Inferior parietal cortex (tissue), 1 donor: ENCODE measurements at regions not wholly inside any gene's neighbourhood (a gene's known extent, or its start where the extent isn't known, plus 50 kb on each side); places are given as distances from the start of the nearest gene placed in this dataset.
A peak's percentile ranks its signal among the peaks of the same experiment; 100 is the strongest.

ENCODE experiments used
- DNase-seq: peaks from one replicate; pipeline ENCODE4 v3.0.0-alpha.2; 2016; ENCODE audit errors: extremely low spot score

- no peak for DNase-seq
These were observed 647.0 kb downstream of the TRAM1L1 start for GRCh38 chr4:116438417-116438816.

- DNase-seq: no peak
These were observed 657.7 kb downstream of the TRAM1L1 start for GRCh38 chr4:116427666-116428065.

- no peak for DNase-seq
These were observed 672.2 kb downstream of the TRAM1L1 start for GRCh38 chr4:116413222-116413621.

- no peak for DNase-seq
These were observed 684.1 kb downstream of the TRAM1L1 start for GRCh38 chr4:116401293-116401692.

- DNase-seq: no peak
These were observed 684.9 kb downstream of the TRAM1L1 start for GRCh38 chr4:116400480-116400879.

DNA sequence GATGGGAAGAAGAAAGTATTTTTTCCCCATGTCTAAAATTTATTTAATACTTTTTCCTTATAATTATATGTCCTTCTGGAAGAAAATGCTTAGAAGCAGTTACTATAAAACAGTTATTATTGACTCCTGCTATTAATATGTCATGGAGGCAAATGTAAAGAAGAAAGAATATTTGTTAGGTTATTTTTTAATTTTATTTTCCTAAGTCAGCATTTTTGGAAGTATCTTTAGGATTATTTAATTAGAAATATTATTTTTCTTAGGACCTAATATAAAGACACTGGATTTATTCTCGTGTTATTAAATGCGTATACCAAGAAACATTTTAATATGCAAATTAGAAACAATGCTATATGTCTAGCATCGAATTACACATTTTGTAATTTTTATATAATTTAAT lies 687.7 kb downstream of the TRAM1L1 start:
- DNase-seq: no peak

- no peak for DNase-seq
These were observed 688.1 kb downstream of the TRAM1L1 start for GRCh38 chr4:116397291-116397690.

DNA sequence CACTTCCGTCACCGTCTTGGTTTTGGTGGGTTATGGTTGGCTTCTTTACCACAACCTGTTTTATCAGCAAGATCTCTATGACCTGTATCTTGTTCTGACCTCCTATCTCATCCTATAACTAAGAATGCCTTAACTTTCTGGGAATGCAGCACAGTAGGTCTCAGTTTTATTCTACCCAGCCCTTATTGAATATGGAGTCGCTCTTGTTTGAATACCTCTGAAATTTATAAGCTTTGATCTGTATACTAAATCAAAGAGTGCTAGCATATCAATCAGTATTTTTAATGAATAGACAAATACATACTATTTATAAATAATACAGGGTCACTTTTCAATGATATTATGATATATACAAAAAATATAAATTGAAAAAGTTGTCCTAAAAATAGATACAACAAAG lies 690.0 kb downstream of the TRAM1L1 start:
- no peak for DNase-seq

DNA sequence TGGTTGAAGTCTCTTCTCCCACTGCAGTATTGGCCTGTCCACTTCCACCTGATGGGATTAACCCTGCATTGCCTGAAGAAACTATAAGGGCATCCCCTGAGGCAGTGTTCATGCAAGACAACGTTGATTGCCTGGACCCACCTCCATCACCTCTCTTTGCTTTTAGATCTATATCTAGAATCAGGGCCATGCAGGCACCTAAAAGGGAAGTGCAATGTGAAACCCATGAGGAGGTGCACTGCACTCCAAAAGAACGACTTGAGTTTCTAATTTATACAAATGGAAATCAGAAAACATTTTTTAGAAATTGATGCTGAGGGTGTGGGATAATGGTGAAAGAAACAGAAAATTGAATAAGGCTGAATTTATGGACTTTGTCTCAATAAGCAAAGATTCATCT lies 694.4 kb downstream of the TRAM1L1 start:
- no peak for DNase-seq

DNA sequence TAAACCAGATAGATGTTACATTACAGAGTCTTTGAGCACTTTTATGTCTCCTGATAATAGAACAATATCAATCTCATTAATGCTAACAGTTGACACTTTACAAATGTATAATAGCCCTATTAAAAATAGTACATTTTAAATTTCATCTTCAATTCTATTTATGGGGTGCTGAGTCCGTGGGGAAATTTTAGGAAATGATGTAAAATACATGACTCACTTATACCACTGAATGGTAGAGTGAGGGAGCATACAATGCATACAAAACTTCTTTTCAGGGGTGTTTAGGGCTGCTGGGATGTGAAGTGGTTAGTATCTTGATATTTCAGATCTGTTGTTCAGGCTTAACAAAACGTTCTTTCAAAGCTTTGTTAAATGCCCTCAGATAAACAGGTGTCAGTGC lies 696.2 kb downstream of the TRAM1L1 start:
- no peak for DNase-seq

GRCh38 chr4:116387937-116388474 lies 697.4 kb downstream of the TRAM1L1 start:
- no peak for DNase-seq

DNA sequence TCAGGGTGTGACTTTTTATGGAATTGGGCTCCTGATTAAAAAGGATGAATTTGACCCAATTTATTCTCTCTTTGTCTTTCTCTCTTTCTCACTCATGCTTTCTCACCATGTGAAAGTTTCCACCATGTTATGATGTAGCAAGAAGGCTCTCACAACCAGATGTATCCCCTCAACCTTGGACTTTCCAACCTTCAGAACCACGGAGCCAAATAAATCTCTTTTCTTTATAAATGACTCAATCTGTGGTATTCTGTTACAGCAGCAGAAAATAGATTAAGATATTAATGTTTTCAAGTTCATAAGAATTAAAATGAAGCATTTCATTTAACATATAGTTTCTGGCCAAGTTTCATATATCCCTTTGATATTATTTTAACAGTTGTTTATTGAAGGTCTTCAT lies 698.5 kb downstream of the TRAM1L1 start:
- DNase-seq: no peak

DNA sequence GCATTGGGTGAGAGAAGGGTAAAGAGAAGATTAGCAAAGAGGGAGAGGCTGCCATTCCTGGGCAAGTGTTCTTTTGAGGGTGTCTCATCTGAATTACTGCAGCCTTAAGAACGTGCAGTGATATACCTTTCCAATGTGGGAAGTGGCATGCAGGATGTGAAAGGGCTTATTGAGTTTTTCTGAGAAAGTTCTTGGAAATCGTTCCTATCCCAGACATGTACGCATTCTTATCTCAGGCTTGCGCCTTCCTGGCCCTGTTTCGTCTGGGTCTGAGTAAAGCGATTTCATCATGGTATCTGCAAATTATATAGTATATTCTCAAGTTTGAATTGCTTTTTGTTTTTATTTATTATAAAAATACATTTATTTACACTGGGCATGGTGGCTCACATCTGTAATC lies 699.8 kb downstream of the TRAM1L1 start:
- DNase-seq: no peak

GRCh38 chr4:116374815-116375214 lies 710.6 kb downstream of the TRAM1L1 start:
- DNase-seq: no peak

DNA sequence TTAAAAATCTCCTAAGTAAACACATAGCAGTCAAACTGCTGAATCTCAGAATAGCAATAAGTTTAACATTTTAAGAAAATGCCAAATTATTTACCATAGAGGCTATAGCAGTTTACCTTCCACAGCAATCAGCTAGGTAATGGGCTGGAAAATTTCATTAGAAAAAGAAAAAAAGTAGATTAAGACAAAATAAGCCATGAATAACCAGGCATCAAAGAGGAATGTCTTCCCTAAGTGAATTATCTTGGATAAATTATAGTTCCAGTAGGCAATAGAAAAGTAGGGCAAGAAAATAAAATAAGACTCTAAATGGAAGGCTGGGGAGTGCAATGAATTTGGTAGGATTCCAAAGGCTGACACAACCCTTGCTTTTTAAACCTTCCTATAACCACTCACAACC lies 722.8 kb downstream of the TRAM1L1 start:
- no peak for DNase-seq

DNA sequence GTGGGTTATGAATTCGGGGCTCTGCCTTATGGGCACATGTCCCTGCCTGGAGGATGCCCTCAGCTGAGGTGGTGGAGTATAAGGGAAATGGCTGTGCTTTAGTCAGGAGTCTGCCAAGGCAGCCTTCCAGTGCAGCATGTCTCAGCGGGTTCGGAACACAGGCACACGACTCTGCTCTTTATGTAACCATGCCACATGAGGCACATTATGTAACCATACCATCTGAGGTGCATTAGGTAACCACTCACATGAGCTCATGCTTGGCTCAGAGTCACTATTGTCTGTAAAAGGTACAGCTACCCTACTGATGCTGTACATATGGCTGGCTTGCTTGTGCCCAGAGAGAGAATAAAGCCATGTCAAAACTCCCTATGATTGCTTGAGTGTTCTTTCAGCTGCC lies 723.6 kb downstream of the TRAM1L1 start:
- DNase-seq: peak; percentile 13

DNA sequence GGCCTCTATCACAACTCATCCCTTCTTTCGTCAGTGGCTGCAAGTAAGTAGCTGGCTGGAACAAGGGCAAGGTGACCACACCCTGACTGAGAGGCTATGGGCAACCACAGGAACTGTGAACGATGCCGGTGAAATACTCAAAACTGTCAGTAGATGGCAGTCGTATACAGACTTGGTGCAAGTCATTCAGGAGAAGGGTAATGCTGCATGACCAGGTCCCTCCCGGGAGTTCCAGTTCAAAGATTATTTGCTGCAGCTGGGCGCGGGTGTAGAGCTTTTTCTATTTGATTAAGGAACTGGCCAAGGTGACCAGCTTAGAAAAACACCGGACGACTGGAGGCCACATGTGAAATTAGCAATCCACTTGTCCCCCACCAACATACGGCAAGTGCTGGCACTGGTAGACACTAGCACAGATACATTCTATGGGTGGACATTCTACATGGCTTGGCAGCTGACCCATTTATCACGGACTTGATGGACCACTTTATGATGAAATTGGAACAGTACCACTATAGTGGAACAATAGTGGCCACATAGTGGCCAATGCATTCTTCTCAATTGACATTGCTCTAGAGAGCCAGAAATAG lies 726.6 kb downstream of the TRAM1L1 start:
- no peak for DNase-seq

- no peak for DNase-seq
These were observed 727.6 kb downstream of the TRAM1L1 start for GRCh38 chr4:116357758-116358157.

- DNase-seq: no peak
These were observed 738.6 kb downstream of the TRAM1L1 start for GRCh38 chr4:116346750-116347149.

DNA sequence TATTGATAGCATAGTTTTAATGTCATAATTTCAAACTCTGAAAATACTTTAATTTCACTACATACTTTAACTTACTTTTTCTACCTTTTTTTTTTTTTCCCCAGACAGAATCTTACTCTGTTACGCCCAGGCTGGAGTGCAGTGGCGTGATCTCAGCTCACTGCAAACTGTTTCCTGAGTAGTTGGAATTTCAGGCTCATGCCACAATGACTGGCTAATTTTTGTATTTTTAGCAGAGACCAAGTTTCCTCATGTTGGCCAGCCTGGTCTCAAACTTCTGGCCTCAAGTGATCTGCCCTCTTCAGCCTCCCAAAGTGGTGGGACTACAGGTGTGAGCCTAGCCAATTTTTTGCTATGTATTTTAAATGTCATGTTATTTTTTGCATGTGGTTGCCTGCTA lies 741.6 kb downstream of the TRAM1L1 start:
- no peak for DNase-seq

DNA sequence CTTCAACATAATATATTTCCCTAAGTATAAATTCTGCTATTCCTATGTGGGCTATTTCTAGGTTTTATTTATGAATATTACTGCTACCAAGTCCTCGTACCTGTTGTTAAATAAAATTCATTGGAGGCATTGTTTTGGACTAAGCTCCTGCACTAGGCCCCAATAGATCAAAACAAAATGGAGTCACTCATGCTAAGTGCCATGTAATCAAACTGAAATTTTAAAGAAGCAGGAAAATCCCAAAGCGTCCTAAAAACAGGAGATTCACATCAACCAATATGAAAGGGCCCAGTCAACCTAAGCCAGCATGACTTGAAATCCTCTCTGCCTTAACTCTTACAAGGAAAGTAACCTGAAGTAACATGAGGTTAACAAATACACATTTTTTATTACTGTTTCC lies 743.2 kb downstream of the TRAM1L1 start:
- DNase-seq: no peak

DNA sequence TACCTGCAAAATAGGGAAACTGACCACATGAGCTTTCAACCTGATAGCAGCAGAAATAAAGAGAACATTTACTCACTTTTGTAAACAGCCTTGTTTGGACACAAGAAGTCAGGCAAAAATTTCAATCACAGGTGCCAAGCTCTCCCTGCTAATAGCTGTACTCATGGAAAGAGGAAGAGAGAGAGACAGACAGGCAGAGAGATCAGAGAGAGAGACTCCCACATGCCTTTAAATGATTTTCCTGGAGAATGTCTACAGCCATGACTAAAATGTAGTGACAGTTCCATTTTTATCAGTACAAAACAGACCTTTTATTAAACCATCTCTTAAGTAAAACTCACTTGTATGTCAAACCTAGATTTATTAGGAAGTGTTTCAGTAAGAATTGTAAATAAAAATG lies 752.9 kb downstream of the TRAM1L1 start:
- no peak for DNase-seq

DNA sequence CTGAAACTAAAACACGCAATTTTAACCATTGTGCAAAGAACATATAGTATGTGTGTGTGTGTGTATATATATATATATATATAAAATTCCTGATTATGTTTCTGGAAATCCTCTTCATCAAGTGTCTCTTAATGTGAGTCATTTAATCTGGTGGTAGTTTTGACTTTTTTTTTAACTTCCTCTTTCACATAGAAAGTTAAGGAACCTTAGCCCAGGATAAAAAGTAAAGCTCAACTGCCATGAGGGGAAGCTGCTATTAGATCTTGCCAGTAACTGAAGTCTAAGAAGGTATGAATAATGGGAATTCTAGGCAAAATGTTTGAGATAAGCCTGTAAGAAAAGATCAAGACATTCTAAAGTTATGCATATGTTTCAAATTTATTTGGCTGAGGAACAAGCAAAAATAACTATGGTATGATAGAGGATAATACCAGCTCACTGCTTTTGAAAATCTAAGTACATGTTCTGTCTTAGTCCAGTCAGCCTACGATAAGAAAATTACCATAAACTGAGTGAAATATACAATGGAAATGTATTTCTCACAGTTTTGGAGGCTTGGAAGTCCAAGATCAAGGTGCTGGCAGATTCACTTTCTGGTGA lies 757.0 kb downstream of the TRAM1L1 start:
- DNase-seq: no peak

DNA sequence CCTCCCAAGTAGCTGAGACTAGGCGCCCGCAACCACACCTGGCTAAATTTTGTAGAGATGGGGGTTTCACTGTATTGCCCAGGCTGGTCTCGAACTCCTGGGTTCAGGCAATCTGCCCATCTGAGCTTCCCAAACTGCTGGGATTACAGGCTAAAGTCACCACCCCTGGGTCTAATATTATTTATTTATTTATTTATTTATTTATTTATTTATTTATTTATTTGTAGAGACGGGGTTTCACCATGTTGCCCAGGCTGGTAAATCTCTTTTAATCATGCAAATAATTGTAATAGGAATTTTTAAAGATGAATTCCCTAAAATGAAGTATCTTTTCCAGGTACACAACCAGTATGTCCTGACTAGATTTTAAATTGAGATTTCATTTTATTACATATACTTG lies 761.8 kb downstream of the TRAM1L1 start:
- no peak for DNase-seq
